ENCODE measurements at regions not wholly inside any gene's neighbourhood (a gene's known extent, or its start where the extent isn't known, plus 50 kb on each side); places are given as distances from the start of the nearest gene placed in this dataset.

GRCh38 chr4:59597536-59598329 is 1602.4 kb upstream of the ADGRL3 start:
- no peak for TF ChIP-seq EZH2phosphoT487 (IDR thresholded peaks at IDR 0.05; ENCODE audit: insufficient read depth, low read depth)
- no peak for TF ChIP-seq EZH2 (IDR thresholded peaks at IDR 0.05; ENCODE audit: insufficient read depth, poor library complexity, severe bottlenecking)

Data from GM23248 (cell line).